ENCODE measurements at regions not wholly inside any gene's neighbourhood (a gene's known extent, or its start where the extent isn't known, plus 50 kb on each side); places are given as distances from the start of the nearest gene placed in this dataset.

GRCh38 chr10:62866941-62867340, 50.8 kb upstream of the EGR2 start:
- no peak for DNase-seq

DNA sequence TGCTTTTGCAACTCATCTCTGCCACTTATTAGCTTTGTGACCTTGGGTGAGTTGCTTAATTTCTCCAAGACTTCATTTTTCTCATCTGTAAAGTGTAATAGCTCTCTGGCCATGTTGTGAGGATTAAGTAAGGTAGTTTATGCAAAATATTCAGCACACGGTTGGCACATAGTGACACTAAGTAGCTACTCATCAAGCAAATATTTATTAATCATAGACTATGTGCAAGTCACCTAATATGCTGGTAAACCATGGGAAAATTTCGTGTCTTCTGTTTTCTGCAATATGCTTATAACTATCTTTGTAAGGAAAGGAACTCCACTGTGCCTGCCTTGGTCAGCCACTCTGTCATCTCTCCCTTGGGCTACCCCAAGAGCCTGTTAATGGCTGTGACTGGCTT, 50.3 kb upstream of the EGR2 start:
- no peak for DNase-seq

All from right hindlimb (tissue), 1 donor.